Endothelial cell of umbilical vein (primary cell): ENCODE measurements at regions not wholly inside any gene's neighbourhood (a gene's known extent, or its start where the extent isn't known, plus 50 kb on each side); places are given as distances from the start of the nearest gene placed in this dataset.

Experiments
- BruUV-seq: library from RNA; stranded (reverse); fragments of 400-500 nt; replicated peaks from 2 replicates; lab custom pipeline; 2021; lab: Mats Ljungman, UMichigan
- CTCF ChIA-PET: fragments of 300-600, 350-600 bp; sonication (Branson Sonifier 250); formaldehyde crosslinking; loops from one replicate; lab custom pipeline; 2021; ENCODE audit warnings: antibody characterized with exemption, inconsistent platforms; lab: Charles Lee
- POLR2A ChIA-PET: fragments of 300-600, 350-600 bp; sonication (Branson Sonifier 250); formaldehyde crosslinking; loops from one replicate; lab custom pipeline; 2021; ENCODE audit warnings: antibody characterized with exemption, inconsistent platforms; lab: Charles Lee
- DNase-seq: peaks from one replicate; pipeline ENCODE4 v3.0.0-alpha.2; 2011; ENCODE audit warnings: low read depth, low spot score
- FAIRE-seq: peaks from 2 replicates; lab custom pipeline; 2011; peaks lifted over from hg19 to GRCh38; lab: Jason Lieb, UNC
- H2AFZ ChIP-seq: 2 replicates; pipeline ENCODE4 v1.6.0; 2012; ENCODE audit warnings: low read depth, low read length, control low read depth, inconsistent platforms
- H3K27ac ChIP-seq: 2 replicates; pipeline ENCODE4 v1.5.1; 2011; ENCODE audit warnings: low read depth, mild to moderate bottlenecking, control low read depth, low read length, moderate library complexity; ENCODE audit not compliant: insufficient read depth
- H3K27me3 ChIP-seq, 2 experiments: 2 replicates each; pipeline versions ENCODE4 v1.6.0 to v1.6.1; 2011; ENCODE audit warnings: low read length in 2 of 2, mixed read lengths in 1 of 2; ENCODE audit not compliant: control insufficient read depth in 2 of 2, insufficient read depth in 2 of 2
- H3K36me3 ChIP-seq, 2 experiments: 2 replicates in 1 of 2; 3 replicates in 1 of 2; pipeline ENCODE4 v1.5.1; 2011; ENCODE audit warnings: low read length in 2 of 2, mild to moderate bottlenecking in 1 of 2, moderate library complexity in 1 of 2; ENCODE audit not compliant: control insufficient read depth in 2 of 2, insufficient read depth in 2 of 2; ENCODE audit errors: extremely low read depth in 1 of 2
- H3K4me1 ChIP-seq: 3 replicates; pipeline ENCODE4 v1.5.1; 2011; ENCODE audit warnings: mild to moderate bottlenecking, low read length; ENCODE audit not compliant: control insufficient read depth, insufficient read depth; ENCODE audit errors: extremely low read depth
- H3K4me2 ChIP-seq: 2 replicates; pipeline ENCODE4 v1.6.1; 2011; ENCODE audit warnings: low read length, control low read depth, mixed read lengths; ENCODE audit not compliant: insufficient read depth
- H3K4me3 ChIP-seq, 3 experiments: fragments of 200-600 bp in 1 of 3; sonication (generic), shearing (Covaris generic) in 1 of 3; replicated peaks in 1 of 3; 2 replicates each; pipeline ENCODE4 v1.5.1; 2011 to 2016; ENCODE audit warnings: control low read depth in 3 of 3, low read length in 3 of 3, mild to moderate bottlenecking in 2 of 3, inconsistent platforms in 1 of 3, low read depth in 1 of 3, moderate library complexity in 1 of 3; ENCODE audit not compliant: insufficient read depth in 1 of 3
- H3K79me2 ChIP-seq: 2 replicates; pipeline ENCODE4 v1.6.0; 2012; ENCODE audit warnings: low read length, inconsistent platforms; ENCODE audit not compliant: control insufficient read depth, insufficient read depth
- H3K9ac ChIP-seq: replicated peaks from 2 replicates; pipeline ENCODE3; 2011; ENCODE audit warnings: low read length, control low read depth; ENCODE audit not compliant: insufficient read depth; ENCODE audit errors: extremely low read depth
- H3K9me1 ChIP-seq: replicated peaks from 3 replicates; pipeline ENCODE4 v1.6.0; 2011; ENCODE audit warnings: mild to moderate bottlenecking, low read length; ENCODE audit not compliant: control insufficient read depth, insufficient read depth; ENCODE audit errors: extremely low read depth
- H3K9me3 ChIP-seq: replicated peaks from 2 replicates; pipeline ENCODE4 v1.5.1; 2012; ENCODE audit warnings: low read length, inconsistent platforms; ENCODE audit not compliant: control insufficient read depth, insufficient read depth
- H4K20me1 ChIP-seq: replicated peaks from 2 replicates; pipeline ENCODE3; 2011; ENCODE audit warnings: mild to moderate bottlenecking, low read length; ENCODE audit not compliant: control insufficient read depth, insufficient read depth; ENCODE audit errors: extremely low read depth
- EZH2 ChIP-seq: IDR thresholded peaks from 2 replicates; pipeline ENCODE4 v1.6.1; 2012; ENCODE audit warnings: borderline replicate concordance, low read depth, mild to moderate bottlenecking, moderate library complexity, low read length, inconsistent platforms; ENCODE audit not compliant: severe bottlenecking
- FOS ChIP-seq: IDR thresholded peaks from 2 replicates; pipeline ENCODE4 v1.6.1; 2011; ENCODE audit warnings: mild to moderate bottlenecking, low read length, moderate library complexity, borderline replicate concordance; ENCODE audit not compliant: insufficient read depth
- GATA2 ChIP-seq: IDR thresholded peaks from 2 replicates; pipeline ENCODE4 v1.7.0; 2011; ENCODE audit warnings: low read depth, mild to moderate bottlenecking, moderate library complexity, mixed read lengths, low read length; ENCODE audit not compliant: insufficient read length, insufficient read depth
- JUN ChIP-seq: IDR thresholded peaks from 2 replicates; pipeline ENCODE4 v1.6.1; 2011; ENCODE audit warnings: borderline replicate concordance, low read depth; ENCODE audit not compliant: insufficient read length, insufficient read depth
- MYC ChIP-seq: IDR thresholded peaks from one replicate; pipeline ENCODE4 v1.6.1; 2011; ENCODE audit warnings: mild to moderate bottlenecking, low read depth, low read length
- POLR2A ChIP-seq: IDR thresholded peaks from 2 replicates; pipeline ENCODE4 v1.6.1; 2012; ENCODE audit warnings: low read depth, mild to moderate bottlenecking, control low read depth, low read length
- POLR2AphosphoS5 ChIP-seq: IDR thresholded peaks from 2 replicates; pipeline ENCODE4 v1.6.1; 2012; ENCODE audit warnings: low read depth, mild to moderate bottlenecking, control low read depth, low read length, moderate library complexity; ENCODE audit not compliant: insufficient read depth
- dilution Hi-C: fragments of 300-500 bp; cut with MboI; formaldehyde crosslinking; loops from one replicate; pipeline ENCODE4 v1.15.0; 2019; ENCODE audit warnings: low sequenced_read_pairs; ENCODE audit not compliant: extremely low pct_ligation_motif_present
- intact Hi-C: fragments of 100-400 bp; cut with micrococcal nuclease; formaldehyde crosslinking; loops from one replicate; pipeline ENCODE4 v1.10.0; 2022
- TF ChIP-seq, protein P1 (sequence below), 2 donors: IDR thresholded peaks; 1 replicate in 1 of 2; 2 replicates in 1 of 2; pipeline ENCODE4 v1.5.1; 2011; ENCODE audit warnings: low read length in 2 of 2, mild to moderate bottlenecking in 2 of 2, moderate library complexity in 2 of 2, control low read depth in 1 of 2, inconsistent platforms in 1 of 2, low read depth in 1 of 2; ENCODE audit not compliant: insufficient read depth in 1 of 2; ENCODE audit errors: extremely low read depth in 1 of 2
- TF ChIP-seq, protein P2 (sequence below): IDR thresholded peaks from 2 replicates; pipeline ENCODE4 v1.6.1; 2011; ENCODE audit not compliant: insufficient read depth, insufficient read length

DNA sequence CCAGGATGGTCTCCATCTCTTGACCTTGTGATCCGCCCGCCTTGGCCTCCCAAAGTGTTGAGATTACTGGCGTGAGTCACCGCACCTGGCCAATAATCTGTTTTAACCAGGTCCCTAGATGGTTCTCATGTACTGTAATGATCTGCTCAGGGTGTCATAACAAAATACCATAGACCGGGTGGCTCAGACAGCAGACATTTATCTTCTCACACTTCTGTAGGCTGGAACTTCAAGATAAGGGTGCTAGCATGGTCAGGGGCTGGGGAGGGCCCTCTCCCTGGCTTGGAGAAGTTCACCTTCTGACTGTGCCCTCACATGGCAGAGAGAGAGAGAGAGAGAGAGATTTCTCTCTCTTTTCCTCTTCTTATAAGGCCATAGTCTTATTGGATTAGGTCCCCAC lies 279.4 kb upstream of the LYZL1 start:
- intact Hi-C loops: no loop called here
- H3K79me2 ChIP-seq: no peaks in the 10 kb centered on the region
- H3K4me2 ChIP-seq: no peak overlapping the region
- H3K27ac ChIP-seq: no peak overlapping the region
- no peaks in the 10 kb centered on the region for H3K4me1 ChIP-seq
- no peak overlapping the region for H3K4me3 ChIP-seq
- FAIRE-seq (no peak), DNase-seq (no peak)
- H3K9me3 ChIP-seq: no peaks in the 10 kb centered on the region
- no TSS peak for BruUV-seq
- H3K9me1 ChIP-seq: no peaks in the 10 kb centered on the region
- TF ChIP-seq JUN (no peak), FOS (no peak), POLR2AphosphoS5 (no peak), POLR2A (no peak), GATA2 (no peak), MYC (no peak), EZH2 (no peak)
- TF ChIP-seq, protein P1, sequence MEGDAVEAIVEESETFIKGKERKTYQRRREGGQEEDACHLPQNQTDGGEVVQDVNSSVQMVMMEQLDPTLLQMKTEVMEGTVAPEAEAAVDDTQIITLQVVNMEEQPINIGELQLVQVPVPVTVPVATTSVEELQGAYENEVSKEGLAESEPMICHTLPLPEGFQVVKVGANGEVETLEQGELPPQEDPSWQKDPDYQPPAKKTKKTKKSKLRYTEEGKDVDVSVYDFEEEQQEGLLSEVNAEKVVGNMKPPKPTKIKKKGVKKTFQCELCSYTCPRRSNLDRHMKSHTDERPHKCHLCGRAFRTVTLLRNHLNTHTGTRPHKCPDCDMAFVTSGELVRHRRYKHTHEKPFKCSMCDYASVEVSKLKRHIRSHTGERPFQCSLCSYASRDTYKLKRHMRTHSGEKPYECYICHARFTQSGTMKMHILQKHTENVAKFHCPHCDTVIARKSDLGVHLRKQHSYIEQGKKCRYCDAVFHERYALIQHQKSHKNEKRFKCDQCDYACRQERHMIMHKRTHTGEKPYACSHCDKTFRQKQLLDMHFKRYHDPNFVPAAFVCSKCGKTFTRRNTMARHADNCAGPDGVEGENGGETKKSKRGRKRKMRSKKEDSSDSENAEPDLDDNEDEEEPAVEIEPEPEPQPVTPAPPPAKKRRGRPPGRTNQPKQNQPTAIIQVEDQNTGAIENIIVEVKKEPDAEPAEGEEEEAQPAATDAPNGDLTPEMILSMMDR (IDR thresholded peaks at IDR 0.05; ENCODE audit: extremely low read depth in 1 of 2, insufficient read depth in 1 of 2, low read depth in 1 of 2, low read length in 2 of 2): no peak
- TF ChIP-seq, protein P2, sequence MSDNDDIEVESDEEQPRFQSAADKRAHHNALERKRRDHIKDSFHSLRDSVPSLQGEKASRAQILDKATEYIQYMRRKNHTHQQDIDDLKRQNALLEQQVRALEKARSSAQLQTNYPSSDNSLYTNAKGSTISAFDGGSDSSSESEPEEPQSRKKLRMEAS: no peak
- H4K20me1 ChIP-seq: no peaks in the 10 kb centered on the region
- peaks cover 0 to 4% of the 10 kb centered on the region in 2 experiments for H3K27me3 ChIP-seq
- no peak overlapping the region for H2AFZ ChIP-seq
- H3K36me3 ChIP-seq: no peaks in the 10 kb centered on the region
- dilution Hi-C loops: no loop called here
- no peak overlapping the region for H3K9ac ChIP-seq
- CTCF ChIA-PET: no interaction called here
- POLR2A ChIA-PET: no interaction called here
